ENCODE measurements at regions not wholly inside any gene's neighbourhood (a gene's known extent, or its start where the extent isn't known, plus 50 kb on each side); places are given as distances from the start of the nearest gene placed in this dataset.

DNA sequence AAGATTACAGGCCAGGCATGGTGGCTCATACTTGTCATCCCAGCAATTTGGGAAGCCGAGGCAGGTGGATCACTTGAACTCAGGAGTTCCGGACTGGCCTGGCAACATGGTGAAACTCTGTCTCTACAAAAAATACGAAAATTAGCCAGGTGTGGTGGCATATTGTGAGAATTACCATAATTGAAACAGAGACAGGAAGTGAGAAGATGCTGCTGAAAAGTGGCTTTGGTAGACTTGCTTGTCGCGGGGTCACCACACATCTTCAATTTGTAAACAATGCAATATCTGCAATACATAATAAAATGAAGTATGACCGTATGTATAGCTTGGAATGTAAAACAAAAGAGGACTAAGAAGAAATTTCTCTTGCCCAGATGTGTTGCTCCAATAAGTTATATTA is 490.5 kb downstream of the GABRG2 start:
- no peak overlapping the region for H3K4me3 ChIP-seq (ENCODE audit: low read depth, low read length)
- H3K9me3 ChIP-seq (ENCODE audit: control insufficient read depth, insufficient read depth, low read length): peaks cover 14% of the 10 kb centered on the region
- no peaks in the 10 kb centered on the region for H3K27me3 ChIP-seq (ENCODE audit: control insufficient read depth, insufficient read depth, low read length)
- POLR2A ChIA-PET: no interaction called here
- H3K27ac ChIP-seq (ENCODE audit: low read depth, low read length): no peak overlapping the region
- TF ChIP-seq, protein P1, sequence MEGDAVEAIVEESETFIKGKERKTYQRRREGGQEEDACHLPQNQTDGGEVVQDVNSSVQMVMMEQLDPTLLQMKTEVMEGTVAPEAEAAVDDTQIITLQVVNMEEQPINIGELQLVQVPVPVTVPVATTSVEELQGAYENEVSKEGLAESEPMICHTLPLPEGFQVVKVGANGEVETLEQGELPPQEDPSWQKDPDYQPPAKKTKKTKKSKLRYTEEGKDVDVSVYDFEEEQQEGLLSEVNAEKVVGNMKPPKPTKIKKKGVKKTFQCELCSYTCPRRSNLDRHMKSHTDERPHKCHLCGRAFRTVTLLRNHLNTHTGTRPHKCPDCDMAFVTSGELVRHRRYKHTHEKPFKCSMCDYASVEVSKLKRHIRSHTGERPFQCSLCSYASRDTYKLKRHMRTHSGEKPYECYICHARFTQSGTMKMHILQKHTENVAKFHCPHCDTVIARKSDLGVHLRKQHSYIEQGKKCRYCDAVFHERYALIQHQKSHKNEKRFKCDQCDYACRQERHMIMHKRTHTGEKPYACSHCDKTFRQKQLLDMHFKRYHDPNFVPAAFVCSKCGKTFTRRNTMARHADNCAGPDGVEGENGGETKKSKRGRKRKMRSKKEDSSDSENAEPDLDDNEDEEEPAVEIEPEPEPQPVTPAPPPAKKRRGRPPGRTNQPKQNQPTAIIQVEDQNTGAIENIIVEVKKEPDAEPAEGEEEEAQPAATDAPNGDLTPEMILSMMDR (IDR thresholded peaks at IDR 0.05; ENCODE audit: low read depth, low read length): no peak
- CTCF ChIA-PET: no interaction called here
- no peak for DNase-seq (ENCODE audit: low read depth, low spot score)

GRCh38 chr5:162567644-162568043 is 500.1 kb downstream of the GABRG2 start:
- no peak overlapping the region for H3K4me3 ChIP-seq (ENCODE audit: low read depth, low read length)
- H3K27ac ChIP-seq (ENCODE audit: low read depth, low read length): no peak overlapping the region
- peaks cover 6% of the 10 kb centered on the region for H3K9me3 ChIP-seq (ENCODE audit: control insufficient read depth, insufficient read depth, low read length)
- no peaks in the 10 kb centered on the region for H3K27me3 ChIP-seq (ENCODE audit: control insufficient read depth, insufficient read depth, low read length)
- DNase-seq (ENCODE audit: low read depth, low spot score): no peak
- ChIA-PET CTCF (no interaction called here), POLR2A (no interaction called here)
- TF ChIP-seq, protein P1 (IDR thresholded peaks at IDR 0.05; ENCODE audit: low read depth, low read length): no peak

DNA sequence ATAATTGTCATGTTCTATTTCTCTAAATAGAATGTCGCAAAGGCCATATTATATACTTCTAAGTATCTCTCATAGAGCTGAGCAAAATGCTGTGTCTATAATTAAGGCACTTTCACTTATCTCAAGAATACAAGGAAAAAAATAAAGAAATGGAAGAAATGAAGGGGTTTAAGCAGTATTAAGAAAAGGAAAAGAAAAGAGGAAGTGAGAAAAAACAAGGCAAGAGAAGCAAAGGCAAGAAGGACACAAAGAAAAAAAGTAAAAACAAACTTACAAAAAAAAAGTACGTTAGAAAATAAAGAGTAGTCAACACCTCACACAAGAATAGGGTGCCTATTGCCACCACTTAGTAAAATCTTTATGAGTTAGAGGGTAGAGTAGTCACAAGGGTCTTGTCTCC is 506.2 kb downstream of the GABRG2 start:
- no peak for DNase-seq (ENCODE audit: low read depth, low spot score)
- Histone ChIP-seq H3K9me3 (ENCODE audit: control insufficient read depth, insufficient read depth, low read length) (peaks cover 8% of the 10 kb centered on the region), H3K27me3 (ENCODE audit: control insufficient read depth, insufficient read depth, low read length) (no peaks in the 10 kb centered on the region), H3K4me3 (ENCODE audit: low read depth, low read length) (no peak overlapping the region), H3K27ac (ENCODE audit: low read depth, low read length) (no peak overlapping the region)
- TF ChIP-seq, protein P1 (IDR thresholded peaks at IDR 0.05; ENCODE audit: low read depth, low read length): no peak
- ChIA-PET POLR2A (no interaction called here), CTCF (no interaction called here)

- H3K27ac ChIP-seq (ENCODE audit: low read depth, low read length): no peak overlapping the region
- ChIA-PET CTCF (no interaction called here), POLR2A (no interaction called here)
- H3K9me3 ChIP-seq (ENCODE audit: control insufficient read depth, insufficient read depth, low read length): peaks cover 7% of the 10 kb centered on the region
- no peak overlapping the region for H3K4me3 ChIP-seq (ENCODE audit: low read depth, low read length)
- H3K27me3 ChIP-seq (ENCODE audit: control insufficient read depth, insufficient read depth, low read length): no peaks in the 10 kb centered on the region
- TF ChIP-seq, protein P1 (IDR thresholded peaks at IDR 0.05; ENCODE audit: low read depth, low read length): no peak
- no peak for DNase-seq (ENCODE audit: low read depth, low spot score)
Measured at GRCh38 chr5:162591724-162592123, 524.2 kb downstream of the GABRG2 start.

- POLR2A ChIA-PET: no interaction called here
- Histone ChIP-seq H3K9me3 (ENCODE audit: control insufficient read depth, insufficient read depth, low read length) (peaks cover 6% of the 10 kb centered on the region; the same call in 1 of the 2 replicates), H3K27ac (ENCODE audit: low read depth, low read length) (no peak overlapping the region), H3K27me3 (ENCODE audit: control insufficient read depth, insufficient read depth, low read length) (no peaks in the 10 kb centered on the region), H3K4me3 (ENCODE audit: low read depth, low read length) (no peak overlapping the region)
- TF ChIP-seq, protein P1 (IDR thresholded peaks at IDR 0.05; ENCODE audit: low read depth, low read length): no peak
- CTCF ChIA-PET: no interaction called here
- DNase-seq (ENCODE audit: low read depth, low spot score): no peak
Measured at GRCh38 chr5:162593881-162594280, 526.3 kb downstream of the GABRG2 start.
